K562 (cell line): ENCODE measurements at regions not wholly inside any gene's neighbourhood (a gene's known extent, or its start where the extent isn't known, plus 50 kb on each side); places are given as distances from the start of the nearest gene placed in this dataset.

Experiments used
- CHD1 ChIP-seq: fragments of 200-600 bp; sonication (generic); IDR thresholded peaks from one replicate; pipeline ENCODE4 v1.6.1; 2012; ENCODE audit warnings: mild to moderate bottlenecking, moderate library complexity, low read length, inconsistent platforms
- POLR2A ChIP-seq: fragments of 450-650 bp; conservative IDR thresholded peaks from 2 replicates; pipeline ENCODE4 v1.6.1; 2016
- POLR2AphosphoS5 ChIP-seq: IDR thresholded peaks from 2 replicates; pipeline ENCODE4 v1.6.1; 2011; ENCODE audit warnings: mild to moderate bottlenecking, low read depth, low read length, moderate library complexity; ENCODE audit not compliant: control insufficient read depth, insufficient read depth
- ZNF263 ChIP-seq: sonication (generic); formaldehyde crosslinking; IDR thresholded peaks from 2 replicates; pipeline ENCODE4 v1.8.0; 2022; ENCODE audit warnings: mild to moderate bottlenecking, missing genetic modification reagents, borderline replicate concordance
- TF ChIP-seq, protein P1 (sequence below): fragments of 250-450 bp; sonication (Bioruptor Pico); IDR thresholded peaks from 2 replicates; pipeline ENCODE4 v1.8.0; 2022; ENCODE audit warnings: moderate library complexity, mild to moderate bottlenecking, inconsistent platforms
- TF ChIP-seq, protein P2 (sequence below), 3 experiments: IDR thresholded peaks in 2 of 3; conservative IDR thresholded peaks in 1 of 3; 2 replicates each; pipeline ENCODE4 v1.5.1; 2011 to 2012; ENCODE audit warnings: low read length in 3 of 3, mild to moderate bottlenecking in 3 of 3, control low read depth in 2 of 3, improper control_type of control experiment in 1 of 3, inconsistent platforms in 1 of 3, low read depth in 1 of 3, mixed read lengths in 1 of 3, moderate library complexity in 1 of 3; ENCODE audit not compliant: insufficient read depth in 2 of 3
- TF ChIP-seq, protein P3 (sequence below): fragments of 250-450 bp; sonication (Bioruptor Pico); IDR thresholded peaks from 2 replicates; pipeline ENCODE4 v1.8.0; 2021; ENCODE audit warnings: mild to moderate bottlenecking, moderate library complexity
- TF ChIP-seq, protein P4 (sequence below), 2 experiments: fragments of 200-800 bp in 1 of 2; sonication (Bioruptor generic) in 1 of 2; sonication (generic) in 1 of 2; formaldehyde crosslinking in 1 of 2; IDR thresholded peaks in 1 of 2; conservative IDR thresholded peaks in 1 of 2; 2 replicates each; pipeline versions ENCODE4 v1.5.0 to v1.6.1; 2016 to 2020; ENCODE audit warnings: missing compliant biosample characterization in 1 of 2, missing genetic modification characterization in 1 of 2, missing genetic modification reagents in 1 of 2

DNA sequence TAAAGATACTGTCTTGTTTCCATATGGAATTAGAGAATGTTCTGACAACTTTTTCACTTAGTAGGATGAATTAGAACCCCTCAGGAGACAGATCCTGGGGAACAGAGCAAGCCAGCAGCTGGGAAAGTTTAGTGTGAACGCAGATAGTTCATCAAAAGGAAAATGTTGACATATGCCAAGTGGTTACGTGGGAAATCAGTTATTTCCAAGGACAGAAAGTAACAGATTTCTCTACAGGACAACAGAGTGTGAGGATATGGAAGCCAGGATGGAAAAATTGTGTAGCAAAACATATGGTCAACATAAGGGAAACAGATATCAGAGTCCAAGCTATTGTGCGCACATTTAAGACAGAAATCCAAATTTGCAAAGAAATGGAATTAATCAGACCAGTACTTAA, 419.5 kb downstream of the LRRIQ3 start:
- no peak for TF ChIP-seq CHD1
- TF ChIP-seq, protein P1, sequence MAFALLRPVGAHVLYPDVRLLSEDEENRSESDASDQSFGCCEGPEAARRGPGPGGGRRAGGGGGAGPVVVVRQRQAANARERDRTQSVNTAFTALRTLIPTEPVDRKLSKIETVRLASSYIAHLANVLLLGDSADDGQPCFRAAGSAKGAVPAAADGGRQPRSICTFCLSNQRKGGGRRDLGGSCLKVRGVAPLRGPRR (CRISPR knock-in tag): no peak
- no peak for TF ChIP-seq ZNF263 (CRISPR knock-in tag)
- TF ChIP-seq, protein P2, sequence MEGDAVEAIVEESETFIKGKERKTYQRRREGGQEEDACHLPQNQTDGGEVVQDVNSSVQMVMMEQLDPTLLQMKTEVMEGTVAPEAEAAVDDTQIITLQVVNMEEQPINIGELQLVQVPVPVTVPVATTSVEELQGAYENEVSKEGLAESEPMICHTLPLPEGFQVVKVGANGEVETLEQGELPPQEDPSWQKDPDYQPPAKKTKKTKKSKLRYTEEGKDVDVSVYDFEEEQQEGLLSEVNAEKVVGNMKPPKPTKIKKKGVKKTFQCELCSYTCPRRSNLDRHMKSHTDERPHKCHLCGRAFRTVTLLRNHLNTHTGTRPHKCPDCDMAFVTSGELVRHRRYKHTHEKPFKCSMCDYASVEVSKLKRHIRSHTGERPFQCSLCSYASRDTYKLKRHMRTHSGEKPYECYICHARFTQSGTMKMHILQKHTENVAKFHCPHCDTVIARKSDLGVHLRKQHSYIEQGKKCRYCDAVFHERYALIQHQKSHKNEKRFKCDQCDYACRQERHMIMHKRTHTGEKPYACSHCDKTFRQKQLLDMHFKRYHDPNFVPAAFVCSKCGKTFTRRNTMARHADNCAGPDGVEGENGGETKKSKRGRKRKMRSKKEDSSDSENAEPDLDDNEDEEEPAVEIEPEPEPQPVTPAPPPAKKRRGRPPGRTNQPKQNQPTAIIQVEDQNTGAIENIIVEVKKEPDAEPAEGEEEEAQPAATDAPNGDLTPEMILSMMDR (IDR thresholded peaks at IDR 0.05 in 2 of 3, conservative IDR thresholded peaks at IDR 0.05 in 1 of 3; ENCODE audit: insufficient read depth in 2 of 3, low read depth in 1 of 3, low read length in 3 of 3): no peak
- TF ChIP-seq POLR2A: no peak
- TF ChIP-seq POLR2AphosphoS5: no peak
- TF ChIP-seq, protein P3, sequence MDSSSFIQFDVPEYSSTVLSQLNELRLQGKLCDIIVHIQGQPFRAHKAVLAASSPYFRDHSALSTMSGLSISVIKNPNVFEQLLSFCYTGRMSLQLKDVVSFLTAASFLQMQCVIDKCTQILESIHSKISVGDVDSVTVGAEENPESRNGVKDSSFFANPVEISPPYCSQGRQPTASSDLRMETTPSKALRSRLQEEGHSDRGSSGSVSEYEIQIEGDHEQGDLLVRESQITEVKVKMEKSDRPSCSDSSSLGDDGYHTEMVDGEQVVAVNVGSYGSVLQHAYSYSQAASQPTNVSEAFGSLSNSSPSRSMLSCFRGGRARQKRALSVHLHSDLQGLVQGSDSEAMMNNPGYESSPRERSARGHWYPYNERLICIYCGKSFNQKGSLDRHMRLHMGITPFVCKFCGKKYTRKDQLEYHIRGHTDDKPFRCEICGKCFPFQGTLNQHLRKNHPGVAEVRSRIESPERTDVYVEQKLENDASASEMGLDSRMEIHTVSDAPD (CRISPR knock-in tag): no peak
- TF ChIP-seq, protein P4, sequence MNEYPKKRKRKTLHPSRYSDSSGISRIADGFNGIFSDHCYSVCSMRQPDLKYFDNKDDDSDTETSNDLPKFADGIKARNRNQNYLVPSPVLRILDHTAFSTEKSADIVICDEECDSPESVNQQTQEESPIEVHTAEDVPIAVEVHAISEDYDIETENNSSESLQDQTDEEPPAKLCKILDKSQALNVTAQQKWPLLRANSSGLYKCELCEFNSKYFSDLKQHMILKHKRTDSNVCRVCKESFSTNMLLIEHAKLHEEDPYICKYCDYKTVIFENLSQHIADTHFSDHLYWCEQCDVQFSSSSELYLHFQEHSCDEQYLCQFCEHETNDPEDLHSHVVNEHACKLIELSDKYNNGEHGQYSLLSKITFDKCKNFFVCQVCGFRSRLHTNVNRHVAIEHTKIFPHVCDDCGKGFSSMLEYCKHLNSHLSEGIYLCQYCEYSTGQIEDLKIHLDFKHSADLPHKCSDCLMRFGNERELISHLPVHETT (CRISPR knock-in tag; conservative IDR thresholded peaks at IDR 0.05 in 1 of 2, IDR thresholded peaks at IDR 0.05 in 1 of 2): no peak
